Trophoblast cell (in vitro differentiated cells and primary cell): ENCODE measurements at regions not wholly inside any gene's neighbourhood (a gene's known extent, or its start where the extent isn't known, plus 50 kb on each side); places are given as distances from the start of the nearest gene placed in this dataset.

ENCODE experiments used
- DNase-seq, 2 donors: peaks; one replicate each; pipeline ENCODE4 v3.0.0-alpha.2; 2016
- H2AFZ ChIP-seq: 2 replicates; pipeline ENCODE4 v1.6.1; 2013; ENCODE audit warnings: low read length, moderate library complexity, mild to moderate bottlenecking; ENCODE audit not compliant: insufficient read depth, poor library complexity
- H2AK5ac ChIP-seq: 2 replicates; pipeline ENCODE4 v1.6.1; 2013; ENCODE audit warnings: mild to moderate bottlenecking, low read length
- H2BK120ac ChIP-seq: 2 replicates; pipeline ENCODE4 v1.6.1; 2013; ENCODE audit warnings: low read length, mild to moderate bottlenecking, moderate library complexity; ENCODE audit not compliant: insufficient read depth, poor library complexity
- H2BK12ac ChIP-seq: 2 replicates; pipeline ENCODE4 v1.6.1; 2013; ENCODE audit warnings: mild to moderate bottlenecking, low read length, moderate library complexity
- H2BK5ac ChIP-seq: 2 replicates; pipeline ENCODE4 v1.6.1; 2013; ENCODE audit warnings: low read length, low read depth, moderate library complexity, mild to moderate bottlenecking; ENCODE audit not compliant: poor library complexity
- H3K14ac ChIP-seq: 2 replicates; pipeline ENCODE4 v1.6.1; 2013; ENCODE audit warnings: mild to moderate bottlenecking, low read length
- H3K18ac ChIP-seq: 2 replicates; pipeline ENCODE4 v1.6.1; 2013; ENCODE audit warnings: mild to moderate bottlenecking, low read length
- H3K23ac ChIP-seq: 2 replicates; pipeline ENCODE4 v1.6.1; 2013; ENCODE audit warnings: low read length
- H3K27ac ChIP-seq: 2 replicates; pipeline ENCODE4 v1.5.1; 2013; ENCODE audit warnings: low read depth, mild to moderate bottlenecking, inconsistent platforms, low read length, moderate library complexity
- H3K27me3 ChIP-seq: 2 replicates; pipeline ENCODE4 v1.6.1; 2013; ENCODE audit warnings: inconsistent platforms, mild to moderate bottlenecking, low read length, moderate library complexity; ENCODE audit not compliant: insufficient read depth
- H3K36me3 ChIP-seq, 2 experiments: 1 replicate in 1 of 2; 2 replicates in 1 of 2; pipeline ENCODE4 v1.6.1; 2013; ENCODE audit warnings: low read length in 2 of 2, mild to moderate bottlenecking in 2 of 2, moderate library complexity in 1 of 2; ENCODE audit not compliant: insufficient read depth in 2 of 2, control insufficient read depth in 1 of 2
- H3K4ac ChIP-seq: 2 replicates; pipeline ENCODE4 v1.6.1; 2013; ENCODE audit warnings: low read depth, mild to moderate bottlenecking, low read length, moderate library complexity
- H3K4me1 ChIP-seq, 2 experiments: 1 replicate in 1 of 2; 2 replicates in 1 of 2; pipeline ENCODE4 v1.6.1; 2013; ENCODE audit warnings: low read length in 2 of 2, mild to moderate bottlenecking in 2 of 2, moderate library complexity in 1 of 2; ENCODE audit not compliant: insufficient read depth in 2 of 2, control insufficient read depth in 1 of 2
- H3K4me2 ChIP-seq: 2 replicates; pipeline ENCODE4 v1.6.1; 2013; ENCODE audit warnings: inconsistent platforms, mild to moderate bottlenecking, low read length, moderate library complexity
- H3K4me3 ChIP-seq: 2 replicates; pipeline ENCODE4 v1.5.1; 2013; ENCODE audit warnings: mild to moderate bottlenecking, low read depth, low read length, inconsistent platforms
- H3K79me1 ChIP-seq: one replicate; pipeline ENCODE4 v1.6.1; 2013; ENCODE audit warnings: low read length
- H3K79me2 ChIP-seq: 2 replicates; pipeline ENCODE4 v1.6.1; 2013; ENCODE audit warnings: low read length, mild to moderate bottlenecking; ENCODE audit not compliant: control insufficient read depth, insufficient read depth, poor library complexity
- H3K9ac ChIP-seq: 2 replicates; pipeline ENCODE4 v1.6.1; 2013; ENCODE audit warnings: mild to moderate bottlenecking, low read length
- H3K9me3 ChIP-seq: 2 replicates; pipeline ENCODE4 v1.6.1; 2013; ENCODE audit warnings: low read depth, mild to moderate bottlenecking, control low read depth, inconsistent platforms, low read length; ENCODE audit not compliant: insufficient read depth
- H4K12ac ChIP-seq: 2 replicates; pipeline ENCODE4 v1.6.1; 2013; ENCODE audit warnings: low read depth, mild to moderate bottlenecking, low read length, moderate library complexity
- H4K8ac ChIP-seq: 2 replicates; pipeline ENCODE4 v1.6.1; 2013; ENCODE audit warnings: low read depth, mild to moderate bottlenecking, low read length, moderate library complexity
- H4K91ac ChIP-seq: one replicate; pipeline ENCODE4 v1.6.1; 2013; ENCODE audit warnings: low read depth, mild to moderate bottlenecking, low read length, moderate library complexity
- WGBS: extraction: QIAGEN DNeasy Blood & Tissue Kit; methylation state at CpG from one replicate; pipeline ENCODE4 v1.1.7; 2013; ENCODE audit warnings: missing lambda C conversion rate; ENCODE audit not compliant: insufficient read length, insufficient coverage; ENCODE audit errors: extremely low coverage; 5-methylcytosine and 5-hydroxymethylcytosine counted together

DNA sequence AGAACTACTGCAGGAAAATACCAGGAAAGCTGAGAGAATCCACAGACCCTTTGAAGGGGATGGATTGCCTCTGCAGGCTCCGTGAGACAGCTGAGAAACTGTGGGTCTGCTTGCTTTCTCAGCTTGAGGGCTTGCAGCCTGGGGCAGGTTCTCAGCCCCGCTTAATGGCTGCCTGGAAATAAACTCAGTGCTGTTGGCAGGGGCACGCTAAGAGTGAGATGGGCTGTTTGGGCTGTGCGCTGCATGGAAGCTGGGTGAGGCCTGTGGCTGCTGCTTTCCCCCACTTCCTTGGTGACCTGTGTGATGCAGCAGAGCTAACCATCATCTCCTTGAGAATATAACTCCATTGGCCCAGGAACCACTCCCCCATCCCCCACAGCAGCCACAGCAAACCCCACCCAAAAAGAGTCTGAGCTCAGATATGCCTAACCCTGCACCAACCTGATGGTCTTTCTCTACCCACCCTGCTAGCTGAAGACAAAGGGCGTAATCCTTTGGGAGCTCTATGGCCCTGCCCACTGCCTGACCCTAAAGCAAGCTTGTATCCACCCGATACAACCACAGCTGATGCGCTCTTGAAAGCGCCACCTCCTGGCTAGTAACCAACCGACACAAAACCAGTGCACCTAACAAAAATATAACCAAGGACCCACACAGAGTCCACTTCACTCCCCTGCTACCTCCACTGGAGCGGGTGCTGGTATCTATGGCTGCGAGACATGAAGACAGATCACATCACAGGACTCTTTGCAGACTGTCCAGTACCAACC lies 800.6 kb upstream of the MAP3K7 start:
- no peak for DNase-seq
- no peaks in the 10 kb centered on the region for H3K4me1 ChIP-seq
- no peak overlapping the region for H3K4ac ChIP-seq
- H2AFZ ChIP-seq: no peak overlapping the region
- no peaks in the 10 kb centered on the region for H3K27me3 ChIP-seq
- no peak overlapping the region for H2BK5ac ChIP-seq
- no peak overlapping the region for H3K27ac ChIP-seq
- H2BK12ac ChIP-seq: no peak overlapping the region
- H3K23ac ChIP-seq: no peak overlapping the region
- H3K14ac ChIP-seq: no peak overlapping the region
- H3K9me3 ChIP-seq: no peaks in the 10 kb centered on the region
- no peak overlapping the region for H2BK120ac ChIP-seq
- no CpG with 5 or more reads among the region's 11 CpGs for WGBS
- H4K12ac ChIP-seq: no peak overlapping the region
- no peak overlapping the region for H3K9ac ChIP-seq
- H3K79me1 ChIP-seq: no peaks in the 10 kb centered on the region
- no peak overlapping the region for H4K91ac ChIP-seq
- H4K8ac ChIP-seq: no peak overlapping the region
- H3K36me3 ChIP-seq: no peaks in the 10 kb centered on the region
- no peak overlapping the region for H3K4me2 ChIP-seq
- H3K79me2 ChIP-seq: no peaks in the 10 kb centered on the region
- H2AK5ac ChIP-seq: no peak overlapping the region
- H3K18ac ChIP-seq: no peak overlapping the region
- no peak overlapping the region for H3K4me3 ChIP-seq

DNA sequence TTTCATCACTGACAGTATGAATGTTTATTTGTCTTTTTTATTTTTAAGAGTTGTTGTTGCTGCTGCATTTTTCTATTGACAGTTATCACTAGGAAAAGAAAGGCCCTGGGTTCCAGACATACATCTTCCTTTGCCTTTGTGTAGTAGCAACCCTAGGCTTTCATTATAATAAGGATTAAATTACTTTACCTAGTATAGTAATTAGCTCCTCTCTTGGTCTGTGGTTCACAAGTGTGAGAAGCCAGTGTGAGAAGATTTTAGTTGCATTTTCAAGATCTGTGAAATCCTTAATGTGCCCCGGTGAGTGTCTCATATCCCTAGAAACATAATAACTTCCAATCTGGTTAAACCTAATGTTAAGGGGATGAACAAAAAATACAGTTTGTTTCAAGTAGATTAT lies 799.3 kb upstream of the MAP3K7 start:
- H3K79me1 ChIP-seq: no peaks in the 10 kb centered on the region
- no peaks in the 10 kb centered on the region for H3K27me3 ChIP-seq
- no peaks in the 10 kb centered on the region for H3K79me2 ChIP-seq
- H2BK120ac ChIP-seq: no peak overlapping the region
- H3K9ac ChIP-seq: no peak overlapping the region
- no CpG with 5 or more reads among the region's 1 CpG for WGBS
- no peaks in the 10 kb centered on the region for H3K4me1 ChIP-seq
- no peak overlapping the region for H3K14ac ChIP-seq
- H3K18ac ChIP-seq: no peak overlapping the region
- no peak overlapping the region for H3K4me2 ChIP-seq
- H2AK5ac ChIP-seq: no peak overlapping the region
- H3K9me3 ChIP-seq: no peaks in the 10 kb centered on the region
- no peak overlapping the region for H2BK5ac ChIP-seq
- H3K4me3 ChIP-seq: no peak overlapping the region
- H4K91ac ChIP-seq: no peak overlapping the region
- no peak overlapping the region for H4K12ac ChIP-seq
- no peaks in the 10 kb centered on the region for H3K36me3 ChIP-seq
- H2AFZ ChIP-seq: no peak overlapping the region
- no peak overlapping the region for H3K27ac ChIP-seq
- no peak overlapping the region for H3K23ac ChIP-seq
- DNase-seq: no peak
- no peak overlapping the region for H3K4ac ChIP-seq
- no peak overlapping the region for H2BK12ac ChIP-seq
- no peak overlapping the region for H4K8ac ChIP-seq

DNA sequence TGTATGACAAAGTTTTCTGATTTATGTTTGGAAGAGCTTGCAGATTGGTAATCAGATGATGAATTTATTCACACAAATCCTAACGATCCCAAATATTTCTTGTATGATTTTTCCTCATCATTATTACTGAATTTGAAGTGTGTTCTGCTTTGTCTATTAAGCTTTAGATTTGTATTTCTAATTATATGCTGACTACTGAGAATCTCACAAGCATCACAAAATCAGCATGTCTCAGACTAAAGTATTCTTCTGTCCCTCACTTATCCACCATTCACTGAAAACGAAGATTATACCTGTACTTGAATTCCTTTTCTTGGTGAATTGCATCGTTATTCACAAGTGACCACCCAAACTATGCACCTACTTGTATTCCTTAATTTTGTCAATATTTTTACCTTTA lies 796.3 kb upstream of the MAP3K7 start:
- DNase-seq: no peak
- H4K91ac ChIP-seq: no peak overlapping the region
- H3K4me2 ChIP-seq: no peak overlapping the region
- H3K27me3 ChIP-seq: no peaks in the 10 kb centered on the region
- no peak overlapping the region for H3K23ac ChIP-seq
- no peak overlapping the region for H3K4ac ChIP-seq
- H3K18ac ChIP-seq: no peak overlapping the region
- no peaks in the 10 kb centered on the region for H3K4me1 ChIP-seq
- H3K27ac ChIP-seq: no peak overlapping the region
- H4K12ac ChIP-seq: no peak overlapping the region
- no CpG with 5 or more reads among the region's 3 CpGs for WGBS
- H4K8ac ChIP-seq: no peak overlapping the region
- H3K79me2 ChIP-seq: no peaks in the 10 kb centered on the region
- H3K79me1 ChIP-seq: no peaks in the 10 kb centered on the region
- no peak overlapping the region for H2BK5ac ChIP-seq
- no peak overlapping the region for H3K14ac ChIP-seq
- no peak overlapping the region for H3K4me3 ChIP-seq
- H2AK5ac ChIP-seq: no peak overlapping the region
- no peak overlapping the region for H3K9ac ChIP-seq
- H3K36me3 ChIP-seq: no peaks in the 10 kb centered on the region
- H2AFZ ChIP-seq: no peak overlapping the region
- no peaks in the 10 kb centered on the region for H3K9me3 ChIP-seq
- H2BK120ac ChIP-seq: no peak overlapping the region
- H2BK12ac ChIP-seq: no peak overlapping the region

DNA sequence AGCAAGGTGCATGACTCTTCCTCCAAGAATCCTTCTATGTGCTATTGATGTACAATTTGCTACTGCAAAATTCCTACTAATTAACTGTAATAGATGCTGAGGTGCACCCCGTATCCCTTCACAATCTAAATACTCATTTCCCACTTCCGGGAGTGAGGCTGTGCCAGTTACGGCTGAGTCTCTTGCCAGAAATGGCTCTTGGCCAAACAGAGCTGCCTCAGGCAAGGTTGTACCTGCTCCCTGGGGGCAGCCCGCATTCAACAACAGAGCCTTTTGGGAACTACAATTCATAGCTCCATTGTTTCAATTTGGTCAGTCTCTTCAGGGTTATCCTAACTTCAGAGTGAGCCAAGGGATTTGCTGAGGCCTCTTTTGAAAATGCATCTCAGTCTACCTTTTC lies 789.8 kb upstream of the MAP3K7 start:
- Histone ChIP-seq H3K9ac (no peak overlapping the region), H3K79me2 (no peaks in the 10 kb centered on the region), H3K4me2 (no peak overlapping the region), H3K27me3 (no peaks in the 10 kb centered on the region), H3K23ac (no peak overlapping the region), H3K79me1 (no peaks in the 10 kb centered on the region), H2BK120ac (no peak overlapping the region), H4K12ac (no peak overlapping the region), H2BK12ac (no peak overlapping the region), H4K91ac (no peak overlapping the region), H3K4me3 (no peak overlapping the region), H3K4ac (no peak overlapping the region), H2BK5ac (no peak overlapping the region), H3K4me1 (no peaks in the 10 kb centered on the region), H3K27ac (no peak overlapping the region), H3K36me3 (no peaks in the 10 kb centered on the region), H4K8ac (no peak overlapping the region), H3K14ac (no peak overlapping the region), H3K9me3 (no peaks in the 10 kb centered on the region), H3K18ac (no peak overlapping the region), H2AFZ (no peak overlapping the region), H2AK5ac (no peak overlapping the region)
- no CpG with 5 or more reads among the region's 4 CpGs for WGBS
- peak; percentile 17 to 46 for DNase-seq
